GM21360 (cell line): ENCODE measurements at regions not wholly inside any gene's neighbourhood (a gene's known extent, or its start where the extent isn't known, plus 50 kb on each side); places are given as distances from the start of the nearest gene placed in this dataset.

Source experiments
- ATAC-seq: cut with Tn5 transposase; IDR thresholded peaks from one replicate; pipeline ENCODE4 v1.9.1; 2021; ENCODE audit warnings: mild to moderate bottlenecking, moderate library complexity; ENCODE audit not compliant: unreplicated experiment

GRCh38 chr11:81907996-81908395, 825.7 kb downstream of the FAM181B start:
- ATAC-seq = no peak

GRCh38 chr11:81899156-81899555, 834.5 kb downstream of the FAM181B start:
- ATAC-seq = no peak

- no peak for ATAC-seq
Observed at GRCh38 chr11:81897639-81898038, 836.0 kb downstream of the FAM181B start.

- no peak for ATAC-seq
Observed at GRCh38 chr11:81895258-81895657, 838.4 kb downstream of the FAM181B start.

- ATAC-seq = no peak
Observed at GRCh38 chr11:81892770-81893635, 840.7 kb downstream of the FAM181B start.

- no peak for ATAC-seq
Observed at GRCh38 chr11:81888391-81888790, 845.3 kb downstream of the FAM181B start.

- ATAC-seq = no peak
Observed at GRCh38 chr11:81887671-81888070, 846.0 kb downstream of the FAM181B start.

GRCh38 chr11:81886406-81887075, 847.1 kb downstream of the FAM181B start:
- ATAC-seq = no peak

- peak; percentile 55 for ATAC-seq
Observed at GRCh38 chr11:81874635-81875034, 859.0 kb downstream of the FAM181B start.

- no peak for ATAC-seq
Observed at GRCh38 chr11:81870815-81871214, 862.8 kb downstream of the FAM181B start.

GRCh38 chr11:81870066-81870412, 863.6 kb downstream of the FAM181B start:
- peak; percentile 56 for ATAC-seq

GRCh38 chr11:81869351-81870065, 864.2 kb downstream of the FAM181B start:
- ATAC-seq = peak; percentile 89

- no peak for ATAC-seq
Observed at GRCh38 chr11:81866896-81867295, 866.8 kb downstream of the FAM181B start.

- no peak for ATAC-seq
Observed at GRCh38 chr11:81857386-81857785, 876.3 kb downstream of the FAM181B start.

- no peak for ATAC-seq
Observed at GRCh38 chr11:81853791-81854190, 879.9 kb downstream of the FAM181B start.

- ATAC-seq = no peak
Observed at GRCh38 chr11:81852896-81853295, 880.8 kb downstream of the FAM181B start.

- ATAC-seq = no peak
Observed at GRCh38 chr11:81840380-81840779, 893.3 kb downstream of the FAM181B start.

GRCh38 chr11:81839976-81840375, 893.7 kb downstream of the FAM181B start:
- ATAC-seq = no peak

- ATAC-seq = no peak
Observed at GRCh38 chr11:81839016-81839415, 894.6 kb downstream of the FAM181B start.

- no peak for ATAC-seq
Observed at GRCh38 chr11:81829976-81830375, 903.7 kb downstream of the FAM181B start.

- ATAC-seq = no peak
Observed at GRCh38 chr11:81825346-81825745, 908.3 kb downstream of the FAM181B start.

- ATAC-seq = no peak
Observed at GRCh38 chr11:81819462-81819861, 914.2 kb downstream of the FAM181B start.
